DND-41 (cell line): ENCODE measurements at regions not wholly inside any gene's neighbourhood (a gene's known extent, or its start where the extent isn't known, plus 50 kb on each side); places are given as distances from the start of the nearest gene placed in this dataset.

Source experiments
- ATAC-seq: fragments of 200-7000 bp; cut with Tn5 transposase; 3 replicates; pipeline ENCODE4 v1.9.1; 2021; ENCODE audit warnings: low read depth; ENCODE audit not compliant: insufficient read depth
- DNase-seq: peaks from one replicate; pipeline ENCODE4 v3.0.0-alpha.2; 2020
- H2AFZ ChIP-seq: 2 replicates; pipeline ENCODE4 v1.6.0; 2012; ENCODE audit warnings: low read depth, low read length
- H3K27ac ChIP-seq: 2 replicates; pipeline ENCODE4 v1.5.1; 2012; ENCODE audit warnings: low read length, inconsistent platforms
- H3K27me3 ChIP-seq: fragments of 200-600 bp; sonication (generic); 2 replicates; pipeline ENCODE4 v1.6.0; 2012; ENCODE audit warnings: low read length, mild to moderate bottlenecking, inconsistent platforms; ENCODE audit not compliant: insufficient read depth, poor library complexity
- H3K36me3 ChIP-seq: 2 replicates; pipeline ENCODE4 v1.5.1; 2012; ENCODE audit warnings: low read length, inconsistent platforms; ENCODE audit not compliant: insufficient read depth
- H3K4me1 ChIP-seq: 2 replicates; pipeline ENCODE4 v1.5.1; 2012; ENCODE audit warnings: mild to moderate bottlenecking, low read length; ENCODE audit not compliant: insufficient read depth
- H3K4me2 ChIP-seq: 2 replicates; pipeline ENCODE4 v1.6.0; 2012; ENCODE audit warnings: mild to moderate bottlenecking, moderate library complexity, low read length, inconsistent platforms; ENCODE audit not compliant: insufficient read depth
- H3K4me3 ChIP-seq, 2 experiments: fragments of 200-600 bp in 1 of 2; shearing (Covaris generic) in 1 of 2; 2 replicates each; pipeline ENCODE4 v1.5.1; 2012 to 2016; ENCODE audit warnings: inconsistent platforms in 2 of 2, low read length in 2 of 2, mild to moderate bottlenecking in 2 of 2, low read depth in 1 of 2, moderate library complexity in 1 of 2
- H3K79me2 ChIP-seq: 2 replicates; pipeline ENCODE4 v1.6.0; 2012; ENCODE audit warnings: low read length, inconsistent platforms; ENCODE audit not compliant: insufficient read depth
- H3K9ac ChIP-seq: 2 replicates; pipeline ENCODE4 v1.6.0; 2012; ENCODE audit warnings: low read depth, mild to moderate bottlenecking, inconsistent platforms, low read length, moderate library complexity
- H3K9me3 ChIP-seq: 2 replicates; pipeline ENCODE4 v1.5.1; 2012; ENCODE audit warnings: low read length, moderate library complexity, mild to moderate bottlenecking, inconsistent platforms; ENCODE audit not compliant: insufficient read depth, severe bottlenecking
- H4K20me1 ChIP-seq: 2 replicates; pipeline ENCODE4 v1.6.0; 2012; ENCODE audit warnings: low read length; ENCODE audit not compliant: insufficient read depth
- EZH2 ChIP-seq: IDR thresholded peaks from 3 replicates; pipeline ENCODE4 v1.6.1; 2012; ENCODE audit warnings: borderline replicate concordance, low read depth, mild to moderate bottlenecking, moderate library complexity, low read length, inconsistent platforms; ENCODE audit not compliant: severe bottlenecking
- TF ChIP-seq, protein P1 (sequence below): IDR thresholded peaks from 2 replicates; pipeline ENCODE4 v1.5.1; 2012; ENCODE audit warnings: borderline replicate concordance, low read length, moderate library complexity, mild to moderate bottlenecking; ENCODE audit not compliant: poor library complexity, severe bottlenecking; ENCODE audit errors: extremely low read depth

DNA sequence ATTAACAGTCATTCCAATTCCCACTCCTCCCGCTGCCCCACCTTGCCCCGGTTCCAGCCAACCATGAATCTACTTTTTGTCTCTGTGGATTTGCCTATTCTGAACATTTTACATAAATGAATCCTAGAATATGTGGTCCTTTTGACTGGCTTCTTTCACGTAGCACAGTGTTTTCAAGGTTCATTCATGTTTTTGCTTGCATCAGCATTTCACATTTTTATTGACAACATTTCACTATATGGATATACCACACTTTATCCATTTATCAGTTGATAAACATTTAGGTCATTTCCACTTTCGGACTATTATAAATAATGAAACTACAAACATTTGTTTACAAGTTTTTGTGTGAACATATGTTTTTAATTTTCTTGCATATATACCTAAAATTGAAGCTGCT, 182.0 kb downstream of the ZNF248 start:
- Histone ChIP-seq H4K20me1 (no peaks in the 10 kb centered on the region), H3K27ac (no peak overlapping the region), H3K4me2 (no peak overlapping the region), H3K79me2 (no peaks in the 10 kb centered on the region), H3K27me3 (no peaks in the 10 kb centered on the region), H3K4me3 (no peak overlapping the region), H3K9me3 (peaks cover 2% of the 10 kb centered on the region), H2AFZ (no peak overlapping the region), H3K36me3 (no peaks in the 10 kb centered on the region), H3K9ac (no peak overlapping the region), H3K4me1 (no peaks in the 10 kb centered on the region)
- DNase-seq: no peak
- no peak for ATAC-seq
- TF ChIP-seq EZH2: no peak
- TF ChIP-seq, protein P1, sequence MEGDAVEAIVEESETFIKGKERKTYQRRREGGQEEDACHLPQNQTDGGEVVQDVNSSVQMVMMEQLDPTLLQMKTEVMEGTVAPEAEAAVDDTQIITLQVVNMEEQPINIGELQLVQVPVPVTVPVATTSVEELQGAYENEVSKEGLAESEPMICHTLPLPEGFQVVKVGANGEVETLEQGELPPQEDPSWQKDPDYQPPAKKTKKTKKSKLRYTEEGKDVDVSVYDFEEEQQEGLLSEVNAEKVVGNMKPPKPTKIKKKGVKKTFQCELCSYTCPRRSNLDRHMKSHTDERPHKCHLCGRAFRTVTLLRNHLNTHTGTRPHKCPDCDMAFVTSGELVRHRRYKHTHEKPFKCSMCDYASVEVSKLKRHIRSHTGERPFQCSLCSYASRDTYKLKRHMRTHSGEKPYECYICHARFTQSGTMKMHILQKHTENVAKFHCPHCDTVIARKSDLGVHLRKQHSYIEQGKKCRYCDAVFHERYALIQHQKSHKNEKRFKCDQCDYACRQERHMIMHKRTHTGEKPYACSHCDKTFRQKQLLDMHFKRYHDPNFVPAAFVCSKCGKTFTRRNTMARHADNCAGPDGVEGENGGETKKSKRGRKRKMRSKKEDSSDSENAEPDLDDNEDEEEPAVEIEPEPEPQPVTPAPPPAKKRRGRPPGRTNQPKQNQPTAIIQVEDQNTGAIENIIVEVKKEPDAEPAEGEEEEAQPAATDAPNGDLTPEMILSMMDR: no peak

DNA sequence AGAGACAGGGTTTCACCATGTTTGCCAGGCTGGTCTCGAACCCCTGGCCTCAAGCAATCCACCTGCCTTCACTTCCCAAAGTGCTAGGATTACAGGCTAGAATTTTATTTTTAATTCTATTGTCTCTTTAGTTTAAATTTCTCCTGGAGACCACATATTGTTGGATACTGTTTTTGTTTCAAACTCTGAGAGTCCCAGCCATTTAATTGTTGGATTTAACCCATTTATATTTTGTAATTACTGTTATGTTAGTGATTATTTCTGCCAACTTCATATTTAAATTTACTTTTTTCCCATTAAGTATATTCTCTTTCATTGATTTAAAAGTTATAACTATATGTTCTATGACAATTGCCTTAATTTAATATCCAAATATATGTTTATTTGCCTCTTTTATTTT, 185.6 kb downstream of the ZNF248 start:
- no peak overlapping the region for H3K4me3 ChIP-seq
- no peaks in the 10 kb centered on the region for H3K4me1 ChIP-seq
- H3K4me2 ChIP-seq: no peak overlapping the region
- no peak for DNase-seq
- no peak for ATAC-seq
- H3K36me3 ChIP-seq: no peaks in the 10 kb centered on the region
- H3K9me3 ChIP-seq: no peaks in the 10 kb centered on the region
- no peak overlapping the region for H2AFZ ChIP-seq
- no peaks in the 10 kb centered on the region for H4K20me1 ChIP-seq
- H3K9ac ChIP-seq: no peak overlapping the region
- H3K27ac ChIP-seq: no peak overlapping the region
- H3K79me2 ChIP-seq: no peaks in the 10 kb centered on the region
- no peaks in the 10 kb centered on the region for H3K27me3 ChIP-seq
- TF ChIP-seq, protein P1: no peak
- TF ChIP-seq EZH2: no peak

DNA sequence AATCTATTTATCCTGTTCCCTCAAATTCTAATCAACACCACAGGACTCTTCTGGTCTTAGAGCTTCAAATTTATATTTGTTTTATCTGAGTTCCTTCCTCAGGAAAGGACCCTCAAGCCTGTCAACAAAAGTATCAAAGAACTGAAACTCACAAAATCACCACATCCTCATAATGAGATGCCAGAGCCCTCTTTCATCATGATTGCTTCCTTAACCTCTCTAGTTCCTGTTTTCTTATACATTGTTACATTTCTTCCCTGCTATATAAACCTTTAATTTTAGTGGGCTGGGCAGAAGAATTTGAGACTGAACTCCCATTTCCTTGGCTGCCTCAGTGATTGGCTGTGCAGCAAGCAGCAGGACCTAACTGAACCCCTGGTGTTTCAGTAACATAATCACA, 189.7 kb downstream of the ZNF248 start:
- Histone ChIP-seq H3K36me3 (no peaks in the 10 kb centered on the region), H3K4me2 (no peak overlapping the region), H3K9me3 (no peaks in the 10 kb centered on the region), H3K79me2 (no peaks in the 10 kb centered on the region), H3K4me3 (no peak overlapping the region), H2AFZ (no peak overlapping the region), H4K20me1 (no peaks in the 10 kb centered on the region), H3K27me3 (no peaks in the 10 kb centered on the region), H3K4me1 (no peaks in the 10 kb centered on the region), H3K9ac (no peak overlapping the region), H3K27ac (no peak overlapping the region)
- no peak for DNase-seq
- no peak for ATAC-seq
- TF ChIP-seq, protein P1: no peak
- no peak for TF ChIP-seq EZH2

DNA sequence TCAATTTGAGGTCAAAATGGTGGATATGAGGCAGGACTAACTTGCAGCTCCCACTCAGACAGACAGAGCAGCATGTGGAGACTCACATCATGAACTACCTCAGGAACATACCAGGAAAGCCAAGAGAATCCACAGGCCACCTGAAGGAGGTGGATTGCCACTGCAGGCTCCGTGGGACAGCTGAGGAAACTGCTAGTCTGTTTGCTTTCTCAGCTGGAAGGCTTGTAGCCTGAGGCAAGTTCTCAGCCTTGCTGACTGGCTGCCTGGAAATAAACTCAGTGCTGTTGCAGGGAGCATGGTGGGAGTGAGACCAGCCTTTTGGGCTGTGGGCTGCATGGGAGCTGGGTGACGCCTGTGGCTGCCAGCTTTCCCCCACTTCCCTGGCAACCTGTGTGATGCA, 202.9 kb downstream of the ZNF248 start:
- Histone ChIP-seq H4K20me1 (no peaks in the 10 kb centered on the region), H3K9me3 (no peaks in the 10 kb centered on the region), H3K9ac (no peak overlapping the region), H3K27me3 (no peaks in the 10 kb centered on the region), H3K4me1 (no peaks in the 10 kb centered on the region), H3K27ac (no peak overlapping the region), H2AFZ (no peak overlapping the region), H3K4me3 (no peak overlapping the region), H3K36me3 (no peaks in the 10 kb centered on the region), H3K79me2 (no peaks in the 10 kb centered on the region), H3K4me2 (no peak overlapping the region)
- TF ChIP-seq EZH2: no peak
- TF ChIP-seq, protein P1: no peak
- no peak for DNase-seq
- no peak for ATAC-seq
